Tibial nerve (tissue), 4 donors: ENCODE measurements at regions not wholly inside any gene's neighbourhood (a gene's known extent, or its start where the extent isn't known, plus 50 kb on each side); places are given as distances from the start of the nearest gene placed in this dataset.

ENCODE experiments used
- EP300 ChIP-seq, 2 donors: sonication (generic); formaldehyde crosslinking; IDR thresholded peaks; one replicate each; pipeline ENCODE4 v1.6.1; 2017; ENCODE audit warnings: antibody characterized with exemption in 2 of 2, mild to moderate bottlenecking in 1 of 2
- TF ChIP-seq, protein P1 (sequence below), 5 experiments: fragments of 200-600 bp in 3 of 5; fragments of 450-650 bp in 2 of 5; sonication (generic) in 3 of 5; IDR thresholded peaks; one replicate each; pipeline ENCODE4 v1.5.1; 2016 to 2019; ENCODE audit warnings: antibody characterized with exemption in 5 of 5, mild to moderate bottlenecking in 3 of 5, moderate library complexity in 2 of 5

GRCh38 chr2:66660804-66661203 is 225.9 kb downstream of the MEIS1 start:
- TF ChIP-seq EP300 (IDR thresholded peaks at IDR 0.05), result no peak
- TF ChIP-seq, protein P1, sequence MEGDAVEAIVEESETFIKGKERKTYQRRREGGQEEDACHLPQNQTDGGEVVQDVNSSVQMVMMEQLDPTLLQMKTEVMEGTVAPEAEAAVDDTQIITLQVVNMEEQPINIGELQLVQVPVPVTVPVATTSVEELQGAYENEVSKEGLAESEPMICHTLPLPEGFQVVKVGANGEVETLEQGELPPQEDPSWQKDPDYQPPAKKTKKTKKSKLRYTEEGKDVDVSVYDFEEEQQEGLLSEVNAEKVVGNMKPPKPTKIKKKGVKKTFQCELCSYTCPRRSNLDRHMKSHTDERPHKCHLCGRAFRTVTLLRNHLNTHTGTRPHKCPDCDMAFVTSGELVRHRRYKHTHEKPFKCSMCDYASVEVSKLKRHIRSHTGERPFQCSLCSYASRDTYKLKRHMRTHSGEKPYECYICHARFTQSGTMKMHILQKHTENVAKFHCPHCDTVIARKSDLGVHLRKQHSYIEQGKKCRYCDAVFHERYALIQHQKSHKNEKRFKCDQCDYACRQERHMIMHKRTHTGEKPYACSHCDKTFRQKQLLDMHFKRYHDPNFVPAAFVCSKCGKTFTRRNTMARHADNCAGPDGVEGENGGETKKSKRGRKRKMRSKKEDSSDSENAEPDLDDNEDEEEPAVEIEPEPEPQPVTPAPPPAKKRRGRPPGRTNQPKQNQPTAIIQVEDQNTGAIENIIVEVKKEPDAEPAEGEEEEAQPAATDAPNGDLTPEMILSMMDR (IDR thresholded peaks at IDR 0.05), result no peak
